Trophoblast cell (in vitro differentiated cells and primary cell): ENCODE measurements at regions not wholly inside any gene's neighbourhood (a gene's known extent, or its start where the extent isn't known, plus 50 kb on each side); places are given as distances from the start of the nearest gene placed in this dataset.

Experiments used
- DNase-seq, 2 donors: peaks; one replicate each; pipeline ENCODE4 v3.0.0-alpha.2; 2016
- H2AFZ ChIP-seq: 2 replicates; pipeline ENCODE4 v1.6.1; 2013; ENCODE audit warnings: low read length, moderate library complexity, mild to moderate bottlenecking; ENCODE audit not compliant: insufficient read depth, poor library complexity
- H2AK5ac ChIP-seq: 2 replicates; pipeline ENCODE4 v1.6.1; 2013; ENCODE audit warnings: mild to moderate bottlenecking, low read length
- H2BK120ac ChIP-seq: 2 replicates; pipeline ENCODE4 v1.6.1; 2013; ENCODE audit warnings: low read length, mild to moderate bottlenecking, moderate library complexity; ENCODE audit not compliant: insufficient read depth, poor library complexity
- H2BK12ac ChIP-seq: 2 replicates; pipeline ENCODE4 v1.6.1; 2013; ENCODE audit warnings: mild to moderate bottlenecking, low read length, moderate library complexity
- H2BK5ac ChIP-seq: 2 replicates; pipeline ENCODE4 v1.6.1; 2013; ENCODE audit warnings: low read length, low read depth, moderate library complexity, mild to moderate bottlenecking; ENCODE audit not compliant: poor library complexity
- H3K14ac ChIP-seq: 2 replicates; pipeline ENCODE4 v1.6.1; 2013; ENCODE audit warnings: mild to moderate bottlenecking, low read length
- H3K18ac ChIP-seq: 2 replicates; pipeline ENCODE4 v1.6.1; 2013; ENCODE audit warnings: mild to moderate bottlenecking, low read length
- H3K23ac ChIP-seq: 2 replicates; pipeline ENCODE4 v1.6.1; 2013; ENCODE audit warnings: low read length
- H3K27ac ChIP-seq: 2 replicates; pipeline ENCODE4 v1.5.1; 2013; ENCODE audit warnings: low read depth, mild to moderate bottlenecking, inconsistent platforms, low read length, moderate library complexity
- H3K27me3 ChIP-seq: 2 replicates; pipeline ENCODE4 v1.6.1; 2013; ENCODE audit warnings: inconsistent platforms, mild to moderate bottlenecking, low read length, moderate library complexity; ENCODE audit not compliant: insufficient read depth
- H3K36me3 ChIP-seq, 2 experiments: 1 replicate in 1 of 2; 2 replicates in 1 of 2; pipeline ENCODE4 v1.6.1; 2013; ENCODE audit warnings: low read length in 2 of 2, mild to moderate bottlenecking in 2 of 2, moderate library complexity in 1 of 2; ENCODE audit not compliant: insufficient read depth in 2 of 2, control insufficient read depth in 1 of 2
- H3K4ac ChIP-seq: 2 replicates; pipeline ENCODE4 v1.6.1; 2013; ENCODE audit warnings: low read depth, mild to moderate bottlenecking, low read length, moderate library complexity
- H3K4me1 ChIP-seq, 2 experiments: 1 replicate in 1 of 2; 2 replicates in 1 of 2; pipeline ENCODE4 v1.6.1; 2013; ENCODE audit warnings: low read length in 2 of 2, mild to moderate bottlenecking in 2 of 2, moderate library complexity in 1 of 2; ENCODE audit not compliant: insufficient read depth in 2 of 2, control insufficient read depth in 1 of 2
- H3K4me2 ChIP-seq: 2 replicates; pipeline ENCODE4 v1.6.1; 2013; ENCODE audit warnings: inconsistent platforms, mild to moderate bottlenecking, low read length, moderate library complexity
- H3K4me3 ChIP-seq: 2 replicates; pipeline ENCODE4 v1.5.1; 2013; ENCODE audit warnings: mild to moderate bottlenecking, low read depth, low read length, inconsistent platforms
- H3K79me1 ChIP-seq: one replicate; pipeline ENCODE4 v1.6.1; 2013; ENCODE audit warnings: low read length
- H3K79me2 ChIP-seq: 2 replicates; pipeline ENCODE4 v1.6.1; 2013; ENCODE audit warnings: low read length, mild to moderate bottlenecking; ENCODE audit not compliant: control insufficient read depth, insufficient read depth, poor library complexity
- H3K9ac ChIP-seq: 2 replicates; pipeline ENCODE4 v1.6.1; 2013; ENCODE audit warnings: mild to moderate bottlenecking, low read length
- H3K9me3 ChIP-seq: 2 replicates; pipeline ENCODE4 v1.6.1; 2013; ENCODE audit warnings: low read depth, mild to moderate bottlenecking, control low read depth, inconsistent platforms, low read length; ENCODE audit not compliant: insufficient read depth
- H4K12ac ChIP-seq: 2 replicates; pipeline ENCODE4 v1.6.1; 2013; ENCODE audit warnings: low read depth, mild to moderate bottlenecking, low read length, moderate library complexity
- H4K8ac ChIP-seq: 2 replicates; pipeline ENCODE4 v1.6.1; 2013; ENCODE audit warnings: low read depth, mild to moderate bottlenecking, low read length, moderate library complexity
- H4K91ac ChIP-seq: one replicate; pipeline ENCODE4 v1.6.1; 2013; ENCODE audit warnings: low read depth, mild to moderate bottlenecking, low read length, moderate library complexity
- WGBS: extraction: QIAGEN DNeasy Blood & Tissue Kit; methylation state at CpG from one replicate; pipeline ENCODE4 v1.1.7; 2013; ENCODE audit warnings: missing lambda C conversion rate; ENCODE audit not compliant: insufficient read length, insufficient coverage; ENCODE audit errors: extremely low coverage; 5-methylcytosine and 5-hydroxymethylcytosine counted together

DNA sequence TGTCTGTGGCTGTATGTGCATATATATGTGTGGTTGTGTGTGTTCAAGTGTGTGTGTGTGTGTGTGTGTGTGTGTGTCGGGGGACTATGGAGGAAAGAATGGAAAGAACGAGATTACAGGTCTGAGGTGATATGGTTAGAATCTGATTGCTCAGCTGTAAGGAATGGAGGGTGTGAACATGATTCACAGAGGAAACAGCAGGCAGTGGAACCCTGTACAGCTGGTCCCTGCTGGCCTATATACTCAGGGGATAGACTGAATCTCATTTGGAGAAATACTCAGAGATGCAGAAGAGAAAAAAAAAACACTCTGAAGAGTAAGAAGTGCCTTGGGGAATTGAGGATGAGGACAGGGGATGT, 180.1 kb upstream of the ESRRG start:
- Histone ChIP-seq H3K18ac (no peak overlapping the region), H3K27ac (no peak overlapping the region), H3K79me2 (no peaks in the 10 kb centered on the region), H3K27me3 (no peaks in the 10 kb centered on the region), H3K23ac (no peak overlapping the region), H4K8ac (no peak overlapping the region), H3K4me3 (no peak overlapping the region), H3K9me3 (no peaks in the 10 kb centered on the region), H2AK5ac (no peak overlapping the region), H2BK12ac (no peak overlapping the region), H3K36me3 (no peaks in the 10 kb centered on the region), H2BK5ac (no peak overlapping the region), H3K14ac (no peak overlapping the region), H2BK120ac (no peak overlapping the region), H4K12ac (no peak overlapping the region), H3K79me1 (no peaks in the 10 kb centered on the region), H3K4ac (no peak overlapping the region), H3K9ac (no peak overlapping the region), H3K4me1 (peaks cover 0 to 8% of the 10 kb centered on the region in 2 experiments), H2AFZ (no peak overlapping the region), H3K4me2 (peak overlapping the region; percentile 26), H4K91ac (no peak overlapping the region)
- WGBS: no CpG with 5 or more reads among the region's 2 CpGs
- peak; percentile 70 to 81 for DNase-seq

DNA sequence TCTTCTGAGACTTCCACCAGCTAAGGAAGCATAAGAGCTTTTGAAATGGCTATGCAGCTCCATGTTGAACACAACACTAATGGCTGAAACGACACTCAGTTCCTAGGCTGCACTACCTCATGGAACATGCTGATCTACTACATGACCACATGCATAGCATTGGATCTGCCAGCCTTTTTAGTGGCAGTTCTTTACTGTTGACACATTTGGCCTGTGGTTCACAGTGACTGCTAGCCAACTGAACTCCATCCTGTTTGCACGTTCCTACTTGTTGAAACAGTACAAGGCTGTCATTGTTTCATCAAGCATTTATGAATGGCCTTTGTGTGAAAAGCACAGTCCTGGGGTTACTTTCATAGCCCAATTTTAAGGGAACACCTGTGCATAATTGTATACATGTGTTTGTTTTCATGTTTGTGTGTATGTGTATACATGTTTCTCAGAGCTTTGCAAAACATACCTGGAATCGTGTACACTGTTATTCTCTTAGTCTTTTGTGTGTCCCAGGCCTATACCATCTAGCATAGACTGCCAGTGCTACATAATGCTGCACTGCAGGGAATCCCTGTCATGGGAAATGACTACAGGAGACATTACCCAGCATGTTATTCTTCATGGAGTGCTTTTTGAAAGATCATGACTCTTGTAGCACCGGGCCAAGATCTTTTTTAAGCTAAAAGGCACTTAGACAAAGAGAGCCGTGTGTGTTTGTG, 179.6 kb upstream of the ESRRG start:
- H3K4me3 ChIP-seq: no peak overlapping the region
- H2AFZ ChIP-seq: no peak overlapping the region
- H2BK12ac ChIP-seq: no peak overlapping the region
- no peak overlapping the region for H4K8ac ChIP-seq
- no peaks in the 10 kb centered on the region for H3K79me1 ChIP-seq
- H2BK5ac ChIP-seq: no peak overlapping the region
- H3K27me3 ChIP-seq: no peaks in the 10 kb centered on the region
- no peak overlapping the region for H3K9ac ChIP-seq
- peaks cover 0 to 8% of the 10 kb centered on the region in 2 experiments for H3K4me1 ChIP-seq
- H4K91ac ChIP-seq: no peak overlapping the region
- no peaks in the 10 kb centered on the region for H3K79me2 ChIP-seq
- no peak overlapping the region for H2AK5ac ChIP-seq
- no peak overlapping the region for H3K18ac ChIP-seq
- no peak overlapping the region for H3K27ac ChIP-seq
- H3K9me3 ChIP-seq: no peaks in the 10 kb centered on the region
- no peak overlapping the region for H3K23ac ChIP-seq
- peak in 1 of 2 donors; percentile 21 for DNase-seq
- no peak overlapping the region for H3K14ac ChIP-seq
- no peak overlapping the region for H3K4me2 ChIP-seq
- H3K4ac ChIP-seq: no peak overlapping the region
- H4K12ac ChIP-seq: no peak overlapping the region
- WGBS: no CpG with 5 or more reads among the region's 5 CpGs
- H2BK120ac ChIP-seq: no peak overlapping the region
- H3K36me3 ChIP-seq: no peaks in the 10 kb centered on the region

DNA sequence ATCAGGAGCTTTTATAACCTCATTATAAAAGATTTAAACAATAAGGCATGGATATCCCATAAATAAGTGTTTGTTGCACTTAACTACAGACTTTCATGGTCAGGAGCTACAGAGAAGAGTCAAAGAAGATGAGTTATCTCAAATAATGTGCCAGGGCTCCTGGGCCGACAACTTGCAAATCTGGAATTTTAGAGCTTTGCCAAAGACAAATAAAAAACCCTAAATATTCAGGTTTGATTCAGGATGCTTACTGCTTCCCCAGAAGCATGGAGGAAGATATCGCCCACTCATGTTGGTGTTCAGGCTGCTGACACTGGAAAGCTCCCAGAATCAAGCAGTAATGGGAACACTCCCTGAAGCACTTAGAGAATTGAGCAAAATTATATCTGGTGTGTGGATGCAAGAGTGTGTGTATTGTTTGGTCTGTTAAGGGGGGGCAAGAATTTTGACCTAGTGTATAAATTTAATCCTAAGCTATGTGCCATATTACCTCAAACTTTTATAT, 176.9 kb upstream of the ESRRG start:
- H3K4me3 ChIP-seq: no peak overlapping the region
- H3K36me3 ChIP-seq: no peaks in the 10 kb centered on the region
- WGBS: no CpG with 5 or more reads among the region's 2 CpGs

DNA sequence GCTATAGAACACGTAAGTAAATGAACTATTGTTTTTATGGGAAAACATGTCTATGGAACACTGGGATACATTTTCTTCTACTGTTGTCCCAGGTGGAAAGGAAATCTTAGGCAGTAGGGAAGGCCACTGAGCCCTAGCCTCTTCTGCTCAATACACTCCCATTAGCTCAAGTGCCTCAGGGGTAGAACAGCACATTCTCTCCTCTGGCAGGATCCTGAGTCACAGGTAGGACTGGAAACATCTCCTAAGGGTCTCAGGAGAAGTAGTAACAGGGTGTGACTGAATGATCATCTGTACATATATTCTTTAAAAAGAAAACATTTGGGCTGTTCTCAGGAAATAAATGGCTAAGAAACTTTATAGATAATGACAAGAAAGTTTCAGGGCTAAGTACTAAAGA, 175.6 kb upstream of the ESRRG start:
- no peak overlapping the region for H3K9ac ChIP-seq
- no peak overlapping the region for H3K27ac ChIP-seq
- no peak overlapping the region for H2AFZ ChIP-seq
- H2AK5ac ChIP-seq: no peak overlapping the region
- H3K18ac ChIP-seq: no peak overlapping the region
- H3K4me1 ChIP-seq: peaks cover 0 to 3% of the 10 kb centered on the region in 2 experiments
- H2BK5ac ChIP-seq: no peak overlapping the region
- no peak overlapping the region for H3K14ac ChIP-seq
- H3K4ac ChIP-seq: no peak overlapping the region
- WGBS: no CpG with 5 or more reads among the region's 1 CpG
- no peak overlapping the region for H4K12ac ChIP-seq
- H3K4me3 ChIP-seq: no peak overlapping the region
- no peaks in the 10 kb centered on the region for H3K27me3 ChIP-seq
- H3K79me2 ChIP-seq: no peaks in the 10 kb centered on the region
- H4K91ac ChIP-seq: no peak overlapping the region
- peak; percentile 39 to 51 for DNase-seq
- no peak overlapping the region for H3K23ac ChIP-seq
- no peak overlapping the region for H2BK12ac ChIP-seq
- no peak overlapping the region for H2BK120ac ChIP-seq
- H3K79me1 ChIP-seq: no peaks in the 10 kb centered on the region
- H3K36me3 ChIP-seq: no peaks in the 10 kb centered on the region
- no peak overlapping the region for H4K8ac ChIP-seq
- H3K4me2 ChIP-seq: no peak overlapping the region
- H3K9me3 ChIP-seq: no peaks in the 10 kb centered on the region

More for the DNA sequence above, 176.9 kb upstream of the ESRRG start:
- Histone ChIP-seq H3K4me1 (peaks cover 0 to 5% of the 10 kb centered on the region in 2 experiments), H2BK5ac (no peak overlapping the region), H2AK5ac (no peak overlapping the region), H3K79me1 (no peaks in the 10 kb centered on the region), H4K91ac (no peak overlapping the region), H3K9ac (no peak overlapping the region), H3K27ac (no peak overlapping the region), H2AFZ (no peak overlapping the region), H3K9me3 (no peaks in the 10 kb centered on the region), H3K4me2 (no peak overlapping the region), H2BK120ac (no peak overlapping the region), H3K14ac (no peak overlapping the region), H4K8ac (no peak overlapping the region), H4K12ac (no peak overlapping the region), H3K18ac (no peak overlapping the region), H3K23ac (no peak overlapping the region), H3K27me3 (no peaks in the 10 kb centered on the region), H3K4ac (no peak overlapping the region), H2BK12ac (no peak overlapping the region), H3K79me2 (no peaks in the 10 kb centered on the region)
- DNase-seq: no peak
